NCI-H226 (cell line): ENCODE measurements at regions not wholly inside any gene's neighbourhood (a gene's known extent, or its start where the extent isn't known, plus 50 kb on each side); places are given as distances from the start of the nearest gene placed in this dataset.
"Not testable (repeated sequence)": the region's sequence is repeated elsewhere in the genome, so short reads cannot be mapped to it uniquely, and the experiment has no call there.

Experiments
- DNase-seq: peaks from one replicate; pipeline ENCODE4 v3.0.0-alpha.2; 2015

DNA sequence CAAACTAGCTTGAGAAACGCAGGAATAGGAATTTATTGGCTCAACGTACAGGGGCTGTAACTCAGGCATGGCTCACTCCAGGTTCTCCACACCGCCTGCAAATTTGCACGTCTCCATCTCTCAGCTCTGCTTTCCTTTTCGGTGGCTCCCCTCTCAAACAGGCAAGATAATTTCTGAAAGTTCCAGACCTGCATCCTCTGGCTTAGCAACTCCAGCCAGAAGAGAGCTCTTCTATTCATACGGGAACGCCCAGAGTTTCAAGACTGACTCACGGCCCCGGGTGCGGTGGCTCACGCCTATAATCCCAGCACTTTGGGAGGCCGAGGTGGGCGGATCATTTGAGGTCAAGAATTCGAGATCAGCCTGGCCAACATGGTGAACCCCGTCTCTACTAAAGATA is 139.7 kb upstream of the BNIP2 start:
- peak; percentile 91 for DNase-seq

DNA sequence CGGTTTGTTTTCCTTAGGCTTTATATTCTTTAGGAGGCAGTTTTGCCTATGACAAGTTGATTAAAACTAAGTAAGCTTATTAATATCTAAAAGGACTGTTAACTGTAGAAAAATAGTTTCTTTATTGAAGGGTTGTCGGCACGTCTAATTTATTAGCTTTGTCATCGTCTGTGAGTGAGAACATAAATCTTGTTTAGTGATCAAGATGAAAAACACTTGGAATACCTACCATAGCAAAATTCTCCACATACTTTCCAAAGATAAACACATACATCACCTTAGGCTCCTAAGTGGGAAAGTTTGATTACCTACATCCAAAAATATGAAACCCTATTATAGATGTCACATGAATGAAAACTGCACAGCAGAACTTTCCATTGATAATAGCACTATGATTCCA is 139.1 kb upstream of the BNIP2 start:
- DNase-seq = peak; percentile 84

DNA sequence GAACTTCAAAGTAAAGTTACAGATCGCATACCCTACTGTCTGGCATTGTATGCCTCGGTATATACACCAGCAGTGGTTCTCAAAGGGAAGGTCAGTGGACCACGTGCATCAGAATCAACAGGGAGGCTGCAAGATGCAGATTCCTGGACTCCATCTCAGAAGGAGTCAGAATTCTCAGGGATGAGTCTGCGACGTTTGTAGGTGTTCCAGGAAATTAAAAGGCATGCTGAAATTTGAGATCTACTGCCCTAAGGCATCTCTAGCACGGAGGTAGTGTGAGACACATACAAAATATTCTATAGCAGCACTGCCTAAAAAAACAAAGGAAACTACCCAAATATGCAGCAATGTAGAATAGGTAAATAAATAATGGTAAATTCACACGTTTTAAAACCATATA is 136.8 kb upstream of the BNIP2 start:
- peak; percentile 93 for DNase-seq

DNA sequence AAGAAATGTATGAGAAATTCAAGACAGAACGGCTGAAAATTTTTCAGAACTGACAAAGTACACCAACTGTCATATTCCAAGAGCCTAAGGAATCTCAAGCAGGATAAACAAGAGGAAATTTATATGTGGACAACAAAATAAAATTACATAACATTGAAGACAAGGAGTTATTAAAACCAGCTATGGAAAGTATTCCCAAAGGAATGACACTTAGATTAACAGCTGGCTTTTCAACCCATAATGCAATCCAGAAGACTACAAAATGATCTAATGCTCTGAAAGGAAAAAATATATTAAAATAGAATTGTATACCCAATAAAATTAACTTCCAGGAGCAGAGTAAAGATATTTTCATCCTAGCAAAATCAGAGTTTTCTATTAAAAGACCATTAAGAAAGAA is 132.2 kb upstream of the BNIP2 start:
- DNase-seq = no peak

DNA sequence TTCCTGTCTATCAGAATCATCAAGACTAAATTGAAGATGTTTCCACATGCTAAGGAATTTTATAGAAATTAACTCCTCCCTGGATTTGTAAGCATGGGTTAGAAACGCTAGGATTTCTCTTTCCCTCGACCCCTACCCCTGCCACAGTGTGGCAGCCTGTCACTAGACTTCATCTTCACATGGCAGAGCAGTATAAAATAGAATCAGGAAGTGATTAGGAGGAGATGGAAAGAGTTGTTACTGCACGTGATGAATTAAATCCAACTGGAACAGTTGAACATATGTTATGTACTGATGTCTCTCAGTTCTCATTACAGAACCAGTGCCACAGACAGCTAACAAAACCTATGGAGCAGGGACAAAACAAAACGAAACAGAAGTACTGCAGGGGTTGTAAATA is 130.0 kb upstream of the BNIP2 start:
- DNase-seq = no peak

DNA sequence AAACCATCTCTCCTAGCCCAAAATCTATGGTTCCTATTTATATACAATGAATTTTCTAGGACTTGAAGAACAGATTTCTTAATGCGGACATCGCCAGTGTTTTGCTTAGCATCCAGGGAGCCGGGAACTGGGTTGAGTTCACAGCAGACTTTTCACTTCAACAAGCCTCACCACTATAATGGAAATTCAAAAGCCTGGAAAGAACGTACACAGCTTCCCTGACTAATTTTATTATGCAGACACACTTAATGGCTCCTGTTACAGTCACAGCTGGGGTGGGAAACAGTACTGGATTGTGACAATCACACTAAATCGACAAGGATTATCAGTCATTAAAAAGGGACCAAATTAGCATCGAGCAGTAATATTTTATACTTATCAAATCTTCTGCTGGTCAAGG is 129.2 kb upstream of the BNIP2 start:
- no peak for DNase-seq

DNA sequence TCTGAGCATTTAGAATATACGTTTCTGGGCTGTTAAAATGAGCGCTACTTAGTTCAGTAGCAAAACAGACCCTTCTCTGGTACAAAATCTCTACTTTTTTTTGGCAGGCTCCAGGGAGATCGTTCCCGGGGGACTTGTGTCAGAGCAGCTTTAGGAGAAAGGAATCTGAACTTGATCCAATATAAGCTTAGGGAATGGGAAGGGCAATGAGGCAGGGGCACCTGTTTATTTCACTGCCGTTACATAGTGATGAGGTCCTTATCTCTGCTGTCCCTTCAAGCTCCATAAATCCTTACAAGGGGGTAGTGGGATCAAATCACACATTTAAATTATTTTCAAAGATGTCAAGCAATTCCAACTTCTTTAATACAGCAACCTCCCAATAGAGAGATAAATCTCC is 128.7 kb upstream of the BNIP2 start:
- DNase-seq = no peak

DNA sequence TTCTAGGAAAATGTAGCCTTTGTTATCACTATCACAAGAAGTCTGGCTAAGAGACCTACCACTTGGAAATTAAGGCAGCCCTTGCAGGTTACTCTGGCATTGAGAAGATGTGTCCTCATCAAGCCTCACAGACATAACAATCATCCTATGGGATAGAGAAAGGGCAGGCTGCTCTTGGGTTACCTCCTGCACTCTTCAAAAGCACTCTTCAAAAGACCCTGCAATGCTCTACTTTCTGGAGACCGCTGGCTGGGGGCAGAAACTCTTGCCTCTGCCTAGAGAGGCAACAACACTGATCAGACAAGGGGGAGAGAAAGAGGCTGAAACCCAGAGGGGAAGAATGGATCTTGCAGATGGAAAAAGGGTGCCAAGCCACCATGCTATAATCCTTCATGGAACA is 127.9 kb upstream of the BNIP2 start:
- DNase-seq = no peak

DNA sequence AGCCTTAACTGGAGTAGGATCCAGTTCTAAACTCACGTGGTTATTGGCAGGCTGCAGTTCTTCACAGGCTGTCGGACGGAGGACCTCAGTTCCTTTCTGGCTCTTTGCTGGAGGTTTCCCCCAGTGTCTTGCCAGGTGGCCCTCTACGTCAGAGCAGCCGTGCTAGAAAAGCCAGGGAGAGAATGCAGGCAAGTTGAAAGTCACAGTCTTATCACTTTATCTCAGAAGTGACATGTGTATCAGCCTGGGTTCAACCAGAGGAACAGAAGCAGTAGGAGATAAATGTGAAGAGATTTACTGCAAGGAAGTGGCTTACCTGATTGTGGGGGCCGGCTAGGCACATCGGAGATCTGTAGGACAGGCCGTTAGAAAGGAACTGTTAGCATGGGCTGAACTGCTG is 125.3 kb upstream of the BNIP2 start:
- DNase-seq = no peak

DNA sequence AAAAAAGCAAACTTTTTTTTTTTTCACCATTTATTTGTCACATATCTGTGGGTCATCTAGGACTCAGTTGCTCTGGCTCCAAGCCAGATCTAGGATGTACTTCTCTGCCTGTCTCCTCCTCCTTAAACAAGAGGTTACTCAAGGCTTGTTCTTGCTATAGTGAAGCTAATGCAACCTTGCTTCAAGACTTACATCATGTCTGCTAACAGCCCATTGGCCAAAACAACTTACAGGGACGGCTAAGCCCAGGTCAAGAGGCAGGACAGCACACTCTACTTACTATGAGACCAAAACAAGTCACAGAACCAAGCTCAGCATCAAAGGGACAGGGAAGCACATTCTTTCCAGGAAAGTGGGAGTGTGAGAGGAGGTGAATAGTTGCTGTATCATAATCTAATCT is 123.8 kb upstream of the BNIP2 start:
- no peak for DNase-seq

DNA sequence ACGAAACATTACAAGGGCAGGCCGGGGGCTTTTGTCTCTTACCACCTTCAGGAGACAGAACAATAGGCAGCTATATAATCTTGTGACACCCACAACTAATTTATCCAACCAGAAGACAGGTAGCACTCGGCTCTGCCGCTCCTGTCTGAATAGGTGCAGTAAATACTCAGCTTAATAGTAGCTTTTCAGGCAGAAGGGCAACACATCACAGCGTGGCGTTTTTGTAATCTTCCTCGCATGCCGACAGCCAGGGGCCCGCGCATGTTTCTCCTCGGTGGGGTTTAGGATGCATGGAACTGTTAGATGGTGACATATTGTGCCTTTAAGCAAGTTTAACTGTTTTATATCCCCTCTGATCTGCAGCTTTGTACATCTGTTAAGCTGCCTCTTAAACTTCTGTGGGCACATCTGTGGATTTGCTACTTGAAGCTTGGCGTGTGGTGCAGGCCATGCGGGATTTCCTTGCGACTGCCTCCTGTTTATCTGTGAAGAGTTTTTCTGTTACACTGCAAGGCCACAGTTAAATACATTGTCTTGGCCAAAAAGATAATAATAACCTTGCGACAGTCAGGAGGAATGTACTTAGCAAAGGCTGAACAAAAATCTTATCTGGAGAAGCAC is 123.2 kb upstream of the BNIP2 start:
- no peak for DNase-seq

DNA sequence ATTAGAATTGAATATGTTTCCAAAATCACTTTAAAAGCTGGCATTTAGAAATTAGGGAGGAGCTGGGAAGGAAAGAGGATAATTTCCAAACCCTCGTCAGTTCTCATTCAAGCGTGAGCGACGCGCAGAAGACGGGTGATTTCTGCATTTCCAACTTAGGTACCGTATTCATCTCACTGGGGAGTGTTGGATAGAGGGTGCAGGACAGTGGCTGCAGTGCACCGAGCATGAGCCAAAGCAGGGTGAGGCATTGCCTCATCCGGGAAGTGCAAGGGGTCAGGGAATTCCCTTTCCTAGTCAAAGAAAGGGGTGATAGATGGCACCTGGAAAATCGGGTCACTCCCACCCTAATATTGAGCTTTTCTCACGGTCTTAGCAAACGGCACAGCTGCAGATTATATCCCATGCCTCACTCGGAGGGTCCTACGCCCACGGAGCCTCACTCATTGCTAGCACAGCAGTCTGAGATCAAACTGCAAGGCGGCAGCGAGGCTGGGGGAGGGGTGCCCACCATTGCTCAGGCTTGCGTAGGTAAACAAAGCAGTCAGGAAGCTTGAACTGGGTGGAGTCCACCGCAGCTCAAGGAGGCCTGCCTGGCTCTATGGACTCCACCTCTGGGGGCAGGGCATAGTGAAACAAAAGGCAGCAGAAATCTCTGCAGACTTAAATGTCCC is 114.3 kb upstream of the BNIP2 start:
- DNase-seq = peak; percentile 74

DNA sequence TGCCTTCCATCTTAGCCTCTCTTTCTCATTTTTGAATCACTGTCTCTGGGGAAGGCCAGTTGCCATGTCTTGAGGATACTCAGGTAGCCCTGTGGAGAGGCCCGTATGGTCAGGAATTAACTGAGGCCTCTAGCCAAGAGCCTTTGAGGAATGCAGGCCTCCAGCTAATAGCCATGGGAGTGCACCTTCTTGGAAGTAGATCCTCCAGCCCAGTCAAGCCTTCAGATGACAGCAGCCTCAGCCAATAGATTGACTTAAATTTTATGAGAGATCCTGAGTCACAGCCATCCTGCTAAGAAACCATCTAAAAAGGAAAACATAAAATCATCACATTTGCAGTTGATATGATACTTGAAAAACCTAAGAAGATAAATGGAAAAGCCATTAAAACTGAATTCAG is 112.5 kb upstream of the BNIP2 start:
- DNase-seq = peak; percentile 59

DNA sequence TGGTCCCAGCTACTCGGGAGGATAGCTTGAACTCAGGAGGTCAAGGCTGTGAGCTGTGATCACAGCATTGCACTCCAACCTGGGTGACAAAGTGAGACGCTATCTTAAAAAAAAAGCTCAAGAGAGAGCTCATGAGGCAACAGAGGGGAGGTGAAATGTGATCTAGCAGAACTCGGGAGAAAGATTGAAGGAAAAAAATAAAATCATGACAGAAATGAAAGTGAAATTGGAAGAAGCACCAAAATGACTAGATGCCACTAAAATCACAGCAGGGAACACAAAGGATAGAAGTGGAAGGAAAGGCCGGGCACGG is 109.4 kb upstream of the BNIP2 start:
- DNase-seq = no peak

DNA sequence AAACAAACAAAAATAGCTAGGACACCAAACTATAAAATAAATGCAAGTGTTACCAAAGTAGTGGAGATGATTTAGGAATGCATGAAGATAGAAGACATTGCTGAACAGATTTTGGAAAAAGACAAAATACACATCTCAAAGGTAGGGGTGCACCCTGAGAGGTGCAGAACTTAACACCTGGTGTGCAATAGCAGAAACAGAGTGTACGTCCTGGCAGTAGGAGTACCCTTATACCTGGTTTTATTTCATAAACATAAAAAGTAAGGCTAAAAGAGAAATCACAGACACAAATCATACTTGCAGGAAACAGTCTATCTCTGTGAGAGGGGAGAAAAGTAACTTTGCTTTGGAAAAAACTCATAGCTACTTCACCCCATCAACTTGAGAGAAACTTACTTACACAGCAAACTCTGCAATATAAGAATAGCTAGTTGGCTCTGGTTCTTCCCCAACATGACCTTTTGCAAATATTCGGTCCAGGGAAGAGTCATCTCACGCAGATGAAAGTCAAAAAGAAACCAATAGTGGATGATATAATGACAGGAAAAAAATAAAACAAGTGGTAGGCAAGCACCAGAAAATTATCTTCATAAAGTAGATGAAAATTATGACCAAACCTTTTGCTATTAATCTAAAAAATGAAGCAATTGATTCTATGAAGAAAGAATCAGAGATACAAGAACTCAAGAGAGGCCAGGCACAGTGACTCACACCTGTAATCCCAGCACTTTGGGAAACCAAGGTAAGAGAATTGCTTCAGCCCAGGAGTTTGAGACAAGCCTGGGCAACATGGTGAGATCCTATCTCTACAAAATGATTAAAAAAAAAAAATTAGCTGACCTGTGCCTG is 108.9 kb upstream of the BNIP2 start:
- no peak for DNase-seq

DNA sequence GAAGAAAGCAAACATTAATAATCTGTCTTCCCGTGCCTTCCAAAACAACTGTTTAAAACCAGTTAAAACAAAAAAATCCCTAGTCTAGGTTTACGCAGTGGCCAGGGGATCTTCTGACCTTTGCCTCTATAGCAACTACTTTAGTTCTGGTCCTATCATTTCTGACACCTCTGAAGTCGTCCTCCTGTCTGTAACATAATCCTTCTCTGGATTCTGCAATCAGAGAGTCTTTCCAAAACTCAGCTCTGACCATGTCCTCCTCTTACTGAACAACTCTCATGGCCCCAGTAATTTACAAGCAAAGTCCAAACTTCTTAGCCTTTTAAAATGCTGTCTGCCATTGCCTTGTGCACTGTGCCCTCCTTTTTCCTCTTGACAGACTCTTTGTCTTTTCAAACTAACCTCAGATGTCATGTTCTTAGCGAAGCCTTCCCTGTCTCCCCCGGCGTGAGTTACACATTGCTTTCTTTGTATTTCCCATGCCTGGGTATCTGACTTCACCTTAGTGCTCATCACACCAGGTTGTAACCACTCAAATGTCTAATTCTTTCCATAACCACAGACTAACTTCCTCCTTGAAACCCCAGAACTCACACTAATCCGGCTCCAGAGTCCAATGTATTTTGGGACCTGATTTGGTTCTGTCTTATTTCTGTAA is 105.2 kb upstream of the BNIP2 start:
- DNase-seq = no peak

DNA sequence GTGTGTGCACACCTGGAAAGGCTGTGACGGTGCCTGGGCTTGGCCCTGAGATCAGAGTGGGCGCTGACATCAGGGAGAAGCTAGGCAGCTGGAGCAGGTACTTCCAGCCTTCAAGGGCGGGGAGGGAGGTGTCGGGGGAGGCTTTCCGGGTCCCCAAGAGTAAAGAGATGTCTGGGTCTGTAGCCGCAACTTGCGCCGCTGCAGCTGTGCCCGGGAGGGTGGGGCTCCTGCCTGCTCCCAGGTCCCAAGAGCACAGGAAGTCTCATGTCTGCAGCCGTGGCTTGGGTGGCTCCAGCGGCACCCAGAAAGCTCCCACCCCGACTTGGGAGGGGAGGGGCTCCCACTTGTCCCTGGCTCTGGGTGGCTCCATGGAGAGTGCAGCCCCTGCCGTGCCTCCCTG is 103.2 kb upstream of the BNIP2 start:
- no peak for DNase-seq

DNA sequence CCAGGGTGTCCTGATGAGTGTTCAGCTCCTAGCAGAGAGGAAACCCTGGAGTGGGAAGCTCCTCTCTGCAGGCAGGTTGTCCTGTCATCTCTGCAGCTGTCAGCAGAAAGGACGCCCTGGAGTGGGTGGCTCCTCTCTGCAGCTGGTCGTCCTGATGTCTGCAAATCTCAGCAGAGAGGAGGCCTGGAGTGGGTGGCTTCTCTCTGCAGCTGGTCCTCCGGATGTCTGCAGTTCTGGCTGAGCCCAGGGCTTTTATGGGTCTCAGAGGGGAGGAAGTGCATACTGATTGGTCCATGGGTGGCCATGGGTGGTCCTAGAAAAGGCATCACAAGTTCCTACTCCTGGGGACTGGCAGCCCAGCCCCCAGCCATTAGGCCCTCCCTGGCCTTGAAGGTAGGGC is 102.6 kb upstream of the BNIP2 start:
- DNase-seq = no peak

DNA sequence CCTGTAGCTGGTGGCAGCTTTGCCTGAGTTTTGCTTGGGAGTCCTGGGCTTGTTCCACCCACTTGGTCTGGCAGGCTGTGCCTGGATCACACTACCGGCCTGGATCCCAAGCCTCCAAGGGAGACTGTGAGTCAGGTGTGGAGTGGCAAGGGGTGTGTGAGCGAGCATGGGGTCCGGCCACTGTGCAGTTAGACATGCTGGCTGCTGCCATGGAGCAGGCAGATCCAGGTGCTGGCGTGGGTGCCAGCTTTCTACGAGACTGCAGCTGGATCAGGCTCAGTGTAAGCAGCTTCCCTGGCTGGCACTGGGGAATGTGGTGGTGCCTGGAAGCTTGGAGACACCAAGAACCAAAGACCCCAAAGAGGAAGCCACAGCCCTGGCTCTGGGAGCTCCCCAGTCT is 102.0 kb upstream of the BNIP2 start:
- no peak for DNase-seq

DNA sequence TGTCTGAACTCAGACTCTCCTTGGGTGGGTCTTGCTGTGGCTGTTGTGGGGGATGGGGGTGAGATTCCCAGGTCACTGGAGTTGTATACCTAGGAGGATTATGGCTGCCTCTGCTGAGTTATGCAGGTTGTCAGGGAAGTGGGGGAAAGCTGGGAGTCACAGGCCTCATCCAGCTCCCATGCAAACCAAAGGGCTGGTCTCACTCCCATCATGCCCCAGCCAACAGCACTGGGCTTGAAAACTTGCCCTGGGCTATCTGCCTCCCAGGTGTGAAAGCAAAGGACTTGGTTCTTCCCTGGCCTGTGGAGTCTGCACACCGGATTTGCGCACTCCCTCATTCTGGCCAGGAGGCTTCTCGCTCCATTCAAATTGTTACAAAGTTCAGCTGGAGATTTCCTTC is 97.3 kb upstream of the BNIP2 start:
- DNase-seq = not testable (repeated sequence)

DNA sequence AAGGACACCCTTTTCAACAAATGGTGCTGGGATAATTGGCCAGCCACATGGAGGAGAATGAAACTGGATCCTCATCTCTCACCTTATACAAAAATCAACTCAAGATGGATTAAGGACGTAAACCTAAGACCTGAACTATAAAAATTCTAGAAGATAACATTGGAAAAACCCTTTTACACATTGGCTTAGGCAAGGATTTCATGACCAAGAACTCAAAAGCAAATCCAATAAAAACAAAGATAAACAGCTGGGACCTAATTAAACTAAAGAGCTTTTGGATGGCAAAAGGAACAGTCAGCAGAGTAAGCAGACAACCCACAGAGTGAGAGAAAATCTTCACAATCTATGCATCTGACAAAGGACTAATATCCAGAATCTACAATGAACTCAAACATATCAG is 96.9 kb upstream of the BNIP2 start:
- DNase-seq = not testable (repeated sequence)

DNA sequence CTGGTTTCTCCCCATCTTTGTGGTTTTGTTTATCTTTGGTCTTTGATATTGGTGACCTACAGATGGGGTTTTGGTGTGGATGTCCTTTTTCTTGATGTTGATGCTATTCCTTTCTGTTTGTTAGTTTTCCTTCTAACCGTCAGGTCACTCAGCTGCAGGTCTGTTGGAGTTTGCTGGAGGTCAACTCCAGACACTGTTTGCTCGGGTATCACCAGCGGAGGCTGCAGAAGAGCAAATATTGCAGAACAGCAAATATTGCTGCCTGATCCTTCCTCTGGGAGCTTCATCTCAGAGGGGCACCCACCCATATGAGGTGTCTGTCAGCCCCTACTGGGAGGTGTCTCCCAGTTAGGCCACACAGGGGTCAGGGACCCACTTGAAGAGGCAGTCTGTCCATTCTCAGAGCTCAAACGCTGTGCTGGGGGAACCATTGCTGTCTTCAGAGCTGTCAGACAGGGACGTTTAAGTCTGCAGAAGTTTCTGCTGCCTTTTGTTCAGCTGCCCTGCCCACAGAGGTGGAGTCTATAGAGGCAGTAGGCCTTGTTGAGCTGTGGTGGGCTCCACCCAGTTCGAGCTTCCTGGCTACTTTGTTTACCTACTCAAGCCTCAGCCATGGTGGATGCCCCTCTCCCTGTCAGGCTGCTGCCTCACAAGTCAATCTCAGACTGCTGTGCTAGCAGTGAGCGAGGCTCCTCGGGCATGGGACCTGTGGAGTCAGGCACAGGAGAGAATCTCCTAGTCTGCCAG is 94.8 kb upstream of the BNIP2 start:
- not testable (repeated sequence) for DNase-seq

DNA sequence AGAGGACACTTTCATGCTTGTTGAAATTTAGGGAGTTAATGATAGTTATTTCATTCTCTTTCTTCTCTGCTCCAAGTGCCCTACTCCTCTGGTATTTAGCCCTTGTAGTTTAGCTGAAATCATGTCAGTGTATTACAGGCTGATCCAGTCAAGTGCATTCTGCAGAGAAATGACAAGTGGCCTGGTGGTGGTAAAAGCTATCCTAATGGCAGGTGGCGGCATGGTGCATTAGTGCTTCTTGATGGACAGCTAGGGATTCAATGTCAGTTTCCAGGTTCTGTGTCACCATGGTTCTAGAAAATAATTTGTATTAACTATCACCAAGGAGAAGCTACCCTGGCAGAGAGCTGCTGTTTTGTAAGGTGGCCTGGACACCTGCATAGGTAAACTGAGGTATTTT is 90.0 kb upstream of the BNIP2 start:
- no peak for DNase-seq
